H1 (cell line): ENCODE measurements at regions not wholly inside any gene's neighbourhood (a gene's known extent, or its start where the extent isn't known, plus 50 kb on each side); places are given as distances from the start of the nearest gene placed in this dataset.

Experiments used
- CBX8 ChIP-seq: fragments of 300-800, 300-1000 bp; sonication (generic); IDR thresholded peaks from 2 replicates; pipeline ENCODE4 v1.7.1; 2016; ENCODE audit warnings: low read depth, low read length, borderline replicate concordance
- EP300 ChIP-seq, 2 experiments: IDR thresholded peaks; 1 replicate in 1 of 2; 2 replicates in 1 of 2; pipeline ENCODE4 v1.6.1; 2011 to 2012; ENCODE audit warnings: low read depth in 2 of 2, low read length in 2 of 2, mild to moderate bottlenecking in 2 of 2, borderline replicate concordance in 1 of 2, inconsistent platforms in 1 of 2, moderate library complexity in 1 of 2
- EZH2 ChIP-seq: fragments of 200-600 bp; sonication (generic); IDR thresholded peaks from 2 replicates; pipeline ENCODE4 v1.7.1; 2012; ENCODE audit warnings: low read depth, mild to moderate bottlenecking, moderate library complexity, low read length, inconsistent platforms; ENCODE audit not compliant: severe bottlenecking
- GABPA ChIP-seq: IDR thresholded peaks from 2 replicates; pipeline ENCODE4 v1.6.1; 2011; ENCODE audit warnings: mild to moderate bottlenecking, low read length, moderate library complexity, borderline replicate concordance; ENCODE audit not compliant: insufficient read depth
- NANOG ChIP-seq: IDR thresholded peaks from 2 replicates; pipeline ENCODE4 v1.6.1; 2011; ENCODE audit warnings: low read length, low read depth, mild to moderate bottlenecking, inconsistent platforms; ENCODE audit not compliant: insufficient read depth, poor library complexity, severe bottlenecking
- SIN3A ChIP-seq, 2 experiments: IDR thresholded peaks in 1 of 2; conservative IDR thresholded peaks in 1 of 2; 2 replicates each; pipeline ENCODE4 v1.6.1; 2011 to 2012; ENCODE audit warnings: low read length in 2 of 2, improper control_type of control experiment in 1 of 2, low read depth in 1 of 2, mild to moderate bottlenecking in 1 of 2
- SP1 ChIP-seq: IDR thresholded peaks from 2 replicates; pipeline ENCODE4 v1.6.1; 2011; ENCODE audit warnings: low read depth, low read length
- ZNF274 ChIP-seq: IDR thresholded peaks from 2 replicates; pipeline ENCODE4 v1.7.0; 2012; ENCODE audit warnings: low read length, borderline replicate concordance; ENCODE audit errors: extremely low read depth
- TF ChIP-seq, protein P1 (sequence below), 3 experiments: IDR thresholded peaks; 1 replicate in 2 of 3; 2 replicates in 1 of 3; pipeline versions ENCODE4 v1.5.1 to v1.6.1; 2011; ENCODE audit warnings: low read length in 3 of 3, mild to moderate bottlenecking in 3 of 3, inconsistent platforms in 2 of 3, low read depth in 1 of 3, moderate library complexity in 1 of 3; ENCODE audit not compliant: insufficient read depth in 1 of 3; ENCODE audit errors: control extremely low read depth in 1 of 3

- TF ChIP-seq, protein P1, sequence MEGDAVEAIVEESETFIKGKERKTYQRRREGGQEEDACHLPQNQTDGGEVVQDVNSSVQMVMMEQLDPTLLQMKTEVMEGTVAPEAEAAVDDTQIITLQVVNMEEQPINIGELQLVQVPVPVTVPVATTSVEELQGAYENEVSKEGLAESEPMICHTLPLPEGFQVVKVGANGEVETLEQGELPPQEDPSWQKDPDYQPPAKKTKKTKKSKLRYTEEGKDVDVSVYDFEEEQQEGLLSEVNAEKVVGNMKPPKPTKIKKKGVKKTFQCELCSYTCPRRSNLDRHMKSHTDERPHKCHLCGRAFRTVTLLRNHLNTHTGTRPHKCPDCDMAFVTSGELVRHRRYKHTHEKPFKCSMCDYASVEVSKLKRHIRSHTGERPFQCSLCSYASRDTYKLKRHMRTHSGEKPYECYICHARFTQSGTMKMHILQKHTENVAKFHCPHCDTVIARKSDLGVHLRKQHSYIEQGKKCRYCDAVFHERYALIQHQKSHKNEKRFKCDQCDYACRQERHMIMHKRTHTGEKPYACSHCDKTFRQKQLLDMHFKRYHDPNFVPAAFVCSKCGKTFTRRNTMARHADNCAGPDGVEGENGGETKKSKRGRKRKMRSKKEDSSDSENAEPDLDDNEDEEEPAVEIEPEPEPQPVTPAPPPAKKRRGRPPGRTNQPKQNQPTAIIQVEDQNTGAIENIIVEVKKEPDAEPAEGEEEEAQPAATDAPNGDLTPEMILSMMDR (IDR thresholded peaks at IDR 0.05; ENCODE audit: control extremely low read depth in 1 of 3, insufficient read depth in 1 of 3, low read depth in 1 of 3, low read length in 3 of 3), result no peak
- TF ChIP-seq SP1 (no peak), EP300 (IDR thresholded peaks at IDR 0.05; ENCODE audit: borderline replicate concordance in 1 of 2, low read depth in 2 of 2, low read length in 2 of 2) (no peak), EZH2 (no peak), SIN3A (conservative IDR thresholded peaks at IDR 0.05 in 1 of 2, IDR thresholded peaks at IDR 0.05 in 1 of 2; ENCODE audit: low read depth in 1 of 2, low read length in 2 of 2) (no peak), GABPA (no peak), CBX8 (no peak), NANOG (no peak), ZNF274 (no peak)
These were observed 404.0 kb upstream of the RAB6C start for GRCh38 chr2:129575431-129575830.
